LoVo (cell line): ENCODE measurements at regions not wholly inside any gene's neighbourhood (a gene's known extent, or its start where the extent isn't known, plus 50 kb on each side); places are given as distances from the start of the nearest gene placed in this dataset.

Experiments
- DNase-seq: peaks from one replicate; pipeline ENCODE4 v3.0.0-alpha.2; 2016; ENCODE audit warnings: low spot score

DNA sequence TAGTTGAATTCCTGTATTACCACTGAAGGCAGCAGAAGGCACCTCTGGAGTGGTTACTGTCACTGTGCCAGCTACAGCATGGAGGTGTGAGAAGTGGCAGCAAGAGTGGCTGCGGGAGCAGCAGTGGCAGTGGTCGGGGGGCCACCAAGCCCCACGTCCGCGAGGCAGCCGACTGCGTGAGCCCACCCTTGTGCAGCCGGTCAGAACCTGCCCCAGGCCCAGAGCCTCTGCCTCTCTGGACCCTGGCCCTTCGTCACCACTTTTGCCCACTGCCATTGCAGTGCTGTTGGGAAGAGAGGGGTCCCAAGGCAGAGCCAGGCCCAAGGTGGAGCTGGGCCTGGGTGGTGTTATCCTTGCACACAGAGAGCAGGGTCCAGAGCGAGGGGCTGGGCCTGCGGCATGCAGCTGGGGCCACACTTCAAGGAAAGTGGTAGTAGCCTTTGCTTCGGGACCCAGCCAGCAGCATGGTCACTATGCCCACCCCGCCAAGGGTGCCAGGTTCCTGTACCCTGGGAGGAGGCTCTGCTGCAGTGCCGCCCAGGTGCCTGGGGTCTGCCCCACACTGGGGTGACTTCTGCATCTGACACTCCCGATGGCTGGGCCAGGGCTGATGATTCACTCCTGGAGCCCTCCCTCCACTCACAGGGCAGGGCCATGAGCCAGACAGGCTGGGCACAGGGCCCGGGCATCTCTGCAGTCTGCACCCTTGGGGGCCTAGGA is 450.1 kb upstream of the LRATD1 start:
- no peak for DNase-seq

DNA sequence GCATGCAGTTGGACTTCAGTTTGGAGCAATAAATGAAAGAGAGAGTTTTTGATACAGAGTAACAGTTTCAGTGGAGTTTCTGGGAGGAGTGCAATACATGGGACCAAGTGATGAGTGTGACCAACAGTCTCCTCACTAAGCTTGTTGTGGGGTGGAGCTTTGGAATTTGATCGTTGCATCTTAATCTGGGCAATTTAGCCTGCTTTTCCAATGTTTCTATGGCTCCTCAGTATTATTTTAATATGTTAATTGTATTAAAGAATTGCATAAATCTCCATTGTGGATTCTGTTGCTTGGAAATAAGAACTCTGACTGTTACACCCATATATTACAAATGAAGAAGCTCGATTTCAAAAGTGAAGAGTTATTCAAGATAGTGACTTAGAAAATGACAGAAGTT is 446.6 kb upstream of the LRATD1 start:
- DNase-seq = no peak

GRCh38 chr2:14188446-14188845 is 444.1 kb upstream of the LRATD1 start:
- no peak for DNase-seq

- no peak for DNase-seq
Observed at GRCh38 chr2:14189929-14190328, 442.6 kb upstream of the LRATD1 start.

DNA sequence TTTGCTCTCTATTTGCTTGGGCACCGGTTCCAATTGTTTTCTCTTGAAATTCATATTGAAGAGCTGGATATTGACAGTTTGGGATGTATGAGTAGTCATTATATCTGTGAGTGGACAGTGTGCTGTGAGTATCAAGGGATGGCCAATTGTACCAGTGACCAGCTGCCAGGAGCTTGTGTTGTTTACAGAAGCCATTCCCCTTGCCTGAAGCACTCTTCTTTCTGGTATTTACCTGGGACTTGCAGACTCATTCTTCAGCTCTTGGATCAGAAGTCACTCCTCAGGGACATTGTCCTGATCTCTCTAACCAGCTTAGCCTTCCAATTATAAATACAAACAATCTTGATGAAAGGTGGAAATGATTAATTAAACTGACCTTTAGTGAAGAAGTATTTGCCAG is 438.3 kb upstream of the LRATD1 start:
- no peak for DNase-seq

- no peak for DNase-seq
Observed at GRCh38 chr2:14197293-14197692, 435.2 kb upstream of the LRATD1 start.

DNA sequence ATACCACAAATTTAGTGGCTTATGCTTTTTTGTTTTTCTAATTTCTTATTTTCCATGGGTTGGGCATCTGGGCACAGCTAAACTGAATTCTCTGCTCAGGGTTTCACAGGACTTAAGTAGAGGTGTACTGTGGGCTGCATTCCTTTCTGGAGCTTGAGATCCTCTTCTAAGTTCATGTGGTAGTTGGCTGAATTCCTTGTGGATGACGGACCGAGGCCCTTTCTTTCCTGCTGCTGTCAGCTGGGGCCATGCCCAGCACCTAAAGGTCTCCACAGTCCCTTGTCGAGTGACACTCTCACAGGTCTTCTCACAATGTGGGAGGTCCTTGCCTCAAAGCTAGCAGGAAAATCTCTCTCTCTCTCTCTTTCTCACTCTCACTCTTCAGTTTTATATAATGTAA is 433.5 kb upstream of the LRATD1 start:
- no peak for DNase-seq

GRCh38 chr2:14219306-14219705 is 413.2 kb upstream of the LRATD1 start:
- DNase-seq = no peak

DNA sequence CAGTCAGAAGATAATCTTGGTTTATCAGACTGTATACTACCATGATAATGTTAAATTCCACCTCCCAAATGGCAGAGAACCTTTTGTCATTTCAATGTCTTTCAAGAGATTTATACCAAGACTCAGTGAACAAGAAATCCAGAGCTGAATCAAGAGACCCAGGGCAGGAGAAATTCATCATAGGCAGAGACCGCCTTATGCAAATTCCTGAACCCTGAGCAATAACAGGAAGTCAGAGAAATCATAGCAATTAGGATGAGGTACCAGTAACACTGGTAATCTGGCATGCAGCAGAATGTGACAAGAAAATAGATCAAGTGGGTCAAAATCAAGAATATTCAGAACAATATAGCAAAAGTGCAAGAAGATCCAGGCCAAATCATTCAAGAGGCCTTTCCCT is 412.4 kb upstream of the LRATD1 start:
- DNase-seq = no peak

DNA sequence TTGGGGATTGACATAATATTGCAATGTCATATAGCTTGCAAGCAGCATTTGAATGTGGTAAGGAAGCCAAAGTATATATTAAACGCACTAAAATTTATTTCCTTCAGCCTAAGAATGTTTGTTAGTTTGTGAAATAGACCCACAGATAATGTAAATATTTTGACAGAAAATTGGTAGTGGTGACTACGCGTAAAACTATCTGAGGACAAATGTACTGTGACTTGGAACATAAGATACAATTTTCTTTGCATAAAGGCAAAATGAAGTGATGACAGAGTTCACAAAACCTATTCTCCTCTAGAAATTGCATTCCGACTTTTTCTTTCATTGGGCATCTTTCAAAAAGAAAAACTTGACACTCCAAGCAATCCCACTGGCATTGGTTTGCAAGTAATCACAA is 411.1 kb upstream of the LRATD1 start:
- DNase-seq = no peak

GRCh38 chr2:14223576-14223975 is 408.9 kb upstream of the LRATD1 start:
- DNase-seq = no peak

DNA sequence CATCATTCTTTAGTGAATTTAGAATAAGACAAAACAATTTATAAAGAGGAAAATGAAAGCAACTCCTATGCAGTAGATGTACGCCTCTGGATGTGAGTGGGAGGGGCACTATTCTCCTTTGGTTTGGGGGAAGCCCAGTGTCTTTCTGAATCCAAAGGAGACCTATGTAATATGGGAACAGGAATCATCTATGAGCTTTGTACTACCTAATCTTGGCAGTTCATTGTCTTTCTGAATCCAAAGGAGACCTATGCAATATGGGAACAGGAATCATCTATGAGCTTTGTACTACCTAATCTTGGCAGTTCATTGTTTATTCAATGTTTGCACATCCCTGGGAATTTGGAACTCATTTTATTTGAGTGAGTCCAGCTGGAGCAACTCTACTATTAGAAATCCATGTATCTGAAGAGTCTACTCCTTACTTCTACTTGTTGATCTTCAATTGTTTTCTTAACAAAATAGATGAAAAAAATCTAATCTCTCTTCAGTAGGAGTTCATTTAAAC is 401.1 kb upstream of the LRATD1 start:
- no peak for DNase-seq

- no peak for DNase-seq
Observed at GRCh38 chr2:14232217-14232616, 400.3 kb upstream of the LRATD1 start.

- no peak for DNase-seq
Observed at GRCh38 chr2:14234911-14235310, 397.6 kb upstream of the LRATD1 start.

DNA sequence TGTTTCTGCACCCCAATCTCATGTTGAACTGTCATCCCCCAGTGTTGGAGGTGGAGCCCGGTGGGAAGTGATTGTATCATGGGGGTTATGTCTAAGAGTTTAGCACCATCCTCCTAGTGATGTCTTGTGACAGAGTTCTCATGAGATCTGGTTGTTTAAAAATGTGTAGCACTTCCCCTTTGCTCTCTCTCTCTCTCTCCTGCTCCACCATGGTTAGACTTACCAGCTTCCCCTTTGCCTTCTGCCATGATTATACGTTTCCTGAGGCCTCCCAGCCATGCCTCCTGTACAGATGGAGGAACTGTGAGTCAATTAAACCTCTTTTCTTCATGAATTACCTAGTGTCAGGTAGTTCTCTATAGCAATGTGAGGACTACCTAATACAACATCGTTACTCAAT is 396.9 kb upstream of the LRATD1 start:
- DNase-seq = no peak

- DNase-seq = no peak
Observed at GRCh38 chr2:14237902-14238301, 394.6 kb upstream of the LRATD1 start.

- no peak for DNase-seq
Observed at GRCh38 chr2:14239605-14240004, 392.9 kb upstream of the LRATD1 start.

DNA sequence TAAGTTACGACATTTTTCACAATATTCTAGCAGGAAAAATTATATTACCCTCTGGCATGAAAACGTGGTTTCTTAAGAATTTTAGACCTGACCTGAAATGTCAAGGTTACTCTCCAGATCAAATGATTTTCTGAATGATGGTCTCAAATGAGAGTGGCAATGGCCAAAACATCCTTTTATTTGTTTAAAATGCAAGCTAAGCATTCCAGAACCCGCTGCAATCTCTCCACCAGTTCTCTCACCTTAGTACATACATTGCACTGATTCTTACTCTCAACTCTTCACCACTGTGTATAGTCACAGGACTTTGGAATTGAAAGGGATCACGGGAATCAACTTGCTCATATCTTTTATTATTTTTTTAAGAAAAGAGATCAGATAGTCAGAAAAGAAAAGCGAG is 391.6 kb upstream of the LRATD1 start:
- DNase-seq = no peak

- DNase-seq = no peak
Observed at GRCh38 chr2:14245901-14246300, 386.6 kb upstream of the LRATD1 start.

DNA sequence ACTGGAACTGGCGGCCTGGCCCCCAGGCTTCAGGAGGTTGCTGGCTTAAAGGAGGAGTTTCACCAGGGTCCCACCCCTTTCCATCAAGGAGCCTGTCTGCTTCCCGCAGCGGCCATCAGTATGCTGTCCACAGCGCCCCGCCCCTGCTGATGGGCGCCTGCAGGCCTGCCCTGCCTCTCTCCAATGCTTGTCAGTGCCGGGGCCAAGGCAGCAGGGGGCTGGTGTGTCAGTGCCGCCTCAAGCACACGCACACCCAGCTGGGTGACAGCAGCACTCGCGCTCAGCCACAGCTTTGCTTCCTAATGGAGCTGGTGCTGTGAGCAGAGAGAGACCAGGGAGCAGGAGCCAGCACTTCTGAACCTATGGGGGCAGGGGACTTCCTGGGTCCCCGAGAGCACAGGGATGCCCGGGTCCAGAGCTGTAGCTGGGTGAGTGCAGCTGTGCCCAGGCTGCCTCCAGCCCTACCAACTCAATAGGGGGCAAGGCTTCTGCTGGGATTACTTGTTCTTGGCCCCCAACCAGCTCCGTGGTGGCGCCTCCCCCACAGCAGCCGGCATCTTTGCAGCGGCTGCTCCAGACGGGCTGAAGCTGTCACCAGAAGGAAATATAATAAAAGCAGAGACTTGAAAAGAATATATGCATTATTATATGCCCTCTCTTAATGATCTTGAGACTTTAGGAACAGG is 377.2 kb upstream of the LRATD1 start:
- no peak for DNase-seq

DNA sequence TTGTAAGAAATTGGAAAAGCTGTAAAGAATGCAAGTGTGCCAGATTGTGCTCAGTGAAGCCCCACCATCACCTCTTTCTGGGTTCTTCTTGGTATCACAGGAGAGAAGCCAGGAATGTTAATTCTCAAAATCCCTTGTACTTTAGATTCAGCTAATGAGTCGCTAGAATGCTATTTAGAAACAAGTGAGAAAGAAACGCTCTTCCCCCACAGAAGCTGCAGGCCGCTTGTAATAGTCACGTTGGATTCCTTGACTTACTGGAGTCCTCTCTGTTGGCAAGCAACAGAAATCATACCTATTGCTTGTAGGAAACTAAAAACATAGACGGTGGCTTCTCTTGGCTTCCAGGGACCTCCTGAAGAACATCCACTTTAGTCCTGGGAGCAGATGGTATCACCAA is 375.6 kb upstream of the LRATD1 start:
- DNase-seq = no peak

GRCh38 chr2:14257801-14258507 is 374.6 kb upstream of the LRATD1 start:
- DNase-seq = no peak

DNA sequence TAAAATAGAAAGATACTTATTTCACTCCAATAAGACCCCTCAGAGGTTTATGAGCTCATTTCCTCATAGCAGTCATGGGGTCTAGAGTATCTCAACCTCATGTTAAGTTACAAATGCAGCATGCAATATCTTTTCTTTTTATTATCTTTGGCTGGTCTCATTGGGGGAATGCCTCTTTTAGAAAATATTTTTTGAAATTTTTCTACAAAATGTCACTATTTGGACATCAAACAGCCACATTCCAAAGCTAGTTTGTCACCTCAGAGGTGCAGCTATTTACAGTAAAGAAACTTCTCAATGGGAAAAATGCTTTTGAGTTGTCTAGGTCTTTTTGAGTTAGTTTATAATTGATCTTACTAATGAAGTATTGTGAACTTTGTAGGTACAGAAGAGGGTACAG is 370.7 kb upstream of the LRATD1 start:
- DNase-seq = no peak
